Renal cortical epithelial cell (primary cell): ENCODE measurements at regions not wholly inside any gene's neighbourhood (a gene's known extent, or its start where the extent isn't known, plus 50 kb on each side); places are given as distances from the start of the nearest gene placed in this dataset.

ENCODE experiments used
- DNase-seq: peaks from one replicate; pipeline ENCODE4 v3.0.0-alpha.2; 2011; ENCODE audit warnings: low read depth

GRCh38 chr2:103268841-103269498, 507.1 kb downstream of the TMEM182 start:
- DNase-seq: no peak

GRCh38 chr2:103276869-103277268, 515.0 kb downstream of the TMEM182 start:
- no peak for DNase-seq

- no peak for DNase-seq
Observed at GRCh38 chr2:103284750-103285149, 522.9 kb downstream of the TMEM182 start.

GRCh38 chr2:103285354-103285753, 523.5 kb downstream of the TMEM182 start:
- DNase-seq: no peak

- no peak for DNase-seq
Observed at GRCh38 chr2:103287746-103288145, 525.9 kb downstream of the TMEM182 start.

- no peak for DNase-seq
Observed at GRCh38 chr2:103288696-103289095, 526.9 kb downstream of the TMEM182 start.

GRCh38 chr2:103289105-103289725, 527.4 kb downstream of the TMEM182 start:
- DNase-seq: peak; percentile 11

- no peak for DNase-seq
Observed at GRCh38 chr2:103292573-103292972, 530.7 kb downstream of the TMEM182 start.

GRCh38 chr2:103293067-103293741, 531.4 kb downstream of the TMEM182 start:
- DNase-seq: no peak

- no peak for DNase-seq
Observed at GRCh38 chr2:103293742-103294077, 531.9 kb downstream of the TMEM182 start.

GRCh38 chr2:103294420-103294819, 532.6 kb downstream of the TMEM182 start:
- DNase-seq: no peak

- DNase-seq: no peak
Observed at GRCh38 chr2:103295591-103295990, 533.8 kb downstream of the TMEM182 start.

- DNase-seq: no peak
Observed at GRCh38 chr2:103324671-103325070, 562.8 kb downstream of the TMEM182 start.

- no peak for DNase-seq
Observed at GRCh38 chr2:103327386-103327785, 565.6 kb downstream of the TMEM182 start.

- no peak for DNase-seq
Observed at GRCh38 chr2:103327966-103328365, 566.1 kb downstream of the TMEM182 start.

GRCh38 chr2:103335403-103335802, 573.6 kb downstream of the TMEM182 start:
- no peak for DNase-seq

GRCh38 chr2:103338819-103339218, 577.0 kb downstream of the TMEM182 start:
- DNase-seq: no peak

- DNase-seq: no peak
Observed at GRCh38 chr2:103346780-103347179, 584.9 kb downstream of the TMEM182 start.

- no peak for DNase-seq
Observed at GRCh38 chr2:103353774-103354173, 591.9 kb downstream of the TMEM182 start.

- no peak for DNase-seq
Observed at GRCh38 chr2:103355287-103355686, 593.5 kb downstream of the TMEM182 start.

GRCh38 chr2:103361712-103362111, 599.9 kb downstream of the TMEM182 start:
- DNase-seq: no peak

- no peak for DNase-seq
Observed at GRCh38 chr2:103363639-103364038, 601.8 kb downstream of the TMEM182 start.

- no peak for DNase-seq
Observed at GRCh38 chr2:103364177-103364576, 602.3 kb downstream of the TMEM182 start.
